ENCODE measurements at regions not wholly inside any gene's neighbourhood (a gene's known extent, or its start where the extent isn't known, plus 50 kb on each side); places are given as distances from the start of the nearest gene placed in this dataset.

- no peak overlapping the region for H3K4me3 ChIP-seq (ENCODE audit: insufficient read depth, low read length, poor library complexity, severe bottlenecking)
- H3K27ac ChIP-seq (ENCODE audit: low read depth, low read length): no peak overlapping the region
- H2AFZ ChIP-seq (ENCODE audit: low read depth, low read length, severe bottlenecking): no peak overlapping the region
- no peaks in the 10 kb centered on the region for H3K27me3 ChIP-seq (ENCODE audit: low read length)
- no peak overlapping the region for H3K4me2 ChIP-seq (ENCODE audit: low read depth, low read length, poor library complexity, severe bottlenecking)
- TF ChIP-seq CTCF (IDR thresholded peaks at IDR 0.05; ENCODE audit: insufficient read depth, low read length, poor library complexity, severe bottlenecking) (no peak), EZH2phosphoT487 (conservative IDR thresholded peaks at IDR 0.05; ENCODE audit: low read length) (no peak)
- no peaks in the 10 kb centered on the region for H3K79me2 ChIP-seq (ENCODE audit: insufficient read depth, low read length)
- H3K9ac ChIP-seq (ENCODE audit: low read length): no peak overlapping the region
- H3K9me2 ChIP-seq (replicated peaks; ENCODE audit: insufficient read depth, low read length): no peaks in the 10 kb centered on the region; the same call in 1 of the 2 replicates
- no peaks in the 10 kb centered on the region for H3F3A ChIP-seq (ENCODE audit: insufficient read depth)
- H3K9me3 ChIP-seq (ENCODE audit: insufficient read depth, low read length): no peaks in the 10 kb centered on the region
- H3K36me3 ChIP-seq (ENCODE audit: low read length): no peaks in the 10 kb centered on the region
- peaks cover 3% of the 10 kb centered on the region; the same call in 1 of the 2 replicates for H4K20me1 ChIP-seq (ENCODE audit: low read depth, low read length)
These were observed 1306.7 kb upstream of the CELF4 start for GRCh38 chr18:38872342-38872741.

- H3K27ac ChIP-seq (ENCODE audit: low read depth, low read length): no peak overlapping the region
- no peak overlapping the region for H2AFZ ChIP-seq (ENCODE audit: low read depth, low read length, severe bottlenecking)
- H3K27me3 ChIP-seq (ENCODE audit: low read length): no peaks in the 10 kb centered on the region
- no peak overlapping the region for H3K9ac ChIP-seq (ENCODE audit: low read length)
- H3K4me3 ChIP-seq (ENCODE audit: insufficient read depth, low read length, poor library complexity, severe bottlenecking): no peak overlapping the region
- no peaks in the 10 kb centered on the region for H3K36me3 ChIP-seq (ENCODE audit: low read length)
- H3K79me2 ChIP-seq (ENCODE audit: insufficient read depth, low read length): no peaks in the 10 kb centered on the region
- H3K9me3 ChIP-seq (ENCODE audit: insufficient read depth, low read length): no peaks in the 10 kb centered on the region
- H4K20me1 ChIP-seq (ENCODE audit: low read depth, low read length): peaks cover 3% of the 10 kb centered on the region; the same call in 1 of the 2 replicates
- TF ChIP-seq CTCF (IDR thresholded peaks at IDR 0.05; ENCODE audit: insufficient read depth, low read length, poor library complexity, severe bottlenecking): no peak
- no peak for TF ChIP-seq EZH2phosphoT487 (conservative IDR thresholded peaks at IDR 0.05; ENCODE audit: low read length)
- H3F3A ChIP-seq (ENCODE audit: insufficient read depth): no peaks in the 10 kb centered on the region
- H3K9me2 ChIP-seq (replicated peaks; ENCODE audit: insufficient read depth, low read length): no peaks in the 10 kb centered on the region; the same call in 1 of the 2 replicates
- H3K4me2 ChIP-seq (ENCODE audit: low read depth, low read length, poor library complexity, severe bottlenecking): no peak overlapping the region
These were observed 1303.2 kb upstream of the CELF4 start for GRCh38 chr18:38868757-38869156.

GRCh38 chr18:38867680-38868079 is 1302.1 kb upstream of the CELF4 start:
- Histone ChIP-seq H3K9ac (ENCODE audit: low read length) (no peak overlapping the region), H2AFZ (ENCODE audit: low read depth, low read length, severe bottlenecking) (no peak overlapping the region), H3K36me3 (ENCODE audit: low read length) (no peaks in the 10 kb centered on the region)

More at GRCh38 chr18:38867680-38868079, 1302.1 kb upstream of the CELF4 start:
- Histone ChIP-seq H4K20me1 (ENCODE audit: low read depth, low read length) (peaks cover 3% of the 10 kb centered on the region; the same call in 1 of the 2 replicates), H3K4me2 (ENCODE audit: low read depth, low read length, poor library complexity, severe bottlenecking) (no peak overlapping the region), H3K27me3 (ENCODE audit: low read length) (no peaks in the 10 kb centered on the region), H3K4me3 (ENCODE audit: insufficient read depth, low read length, poor library complexity, severe bottlenecking) (no peak overlapping the region), H3K9me3 (ENCODE audit: insufficient read depth, low read length) (no peaks in the 10 kb centered on the region), H3K9me2 (replicated peaks; ENCODE audit: insufficient read depth, low read length) (no peaks in the 10 kb centered on the region; the same call in 1 of the 2 replicates), H3K79me2 (ENCODE audit: insufficient read depth, low read length) (no peaks in the 10 kb centered on the region), H3F3A (ENCODE audit: insufficient read depth) (no peaks in the 10 kb centered on the region), H3K27ac (ENCODE audit: low read depth, low read length) (no peak overlapping the region)
- no peak for TF ChIP-seq EZH2phosphoT487 (conservative IDR thresholded peaks at IDR 0.05; ENCODE audit: low read length)
- TF ChIP-seq CTCF (IDR thresholded peaks at IDR 0.05; ENCODE audit: insufficient read depth, low read length, poor library complexity, severe bottlenecking): no peak

Measured in SU-DHL-6 (cell line).